HCT116 (cell line): ENCODE measurements at regions not wholly inside any gene's neighbourhood (a gene's known extent, or its start where the extent isn't known, plus 50 kb on each side); places are given as distances from the start of the nearest gene placed in this dataset.

Source experiments
- ATAC-seq: fragments of 200-7000 bp; cut with Tn5 transposase; 2 replicates; pipeline ENCODE4 v1.9.1; 2020; ENCODE audit warnings: mild to moderate bottlenecking, moderate library complexity
- BruUV-seq: library from RNA; stranded (reverse); fragments of 400-500 nt; replicated peaks from 2 replicates; lab custom pipeline; 2021; lab: Mats Ljungman, UMichigan
- CTCF ChIA-PET: fragments of 300-600 bp; sonication (Branson Sonifier 250); formaldehyde crosslinking; loops from one replicate; lab custom pipeline; 2021; ENCODE audit warnings: antibody characterized with exemption; lab: Charles Lee
- POLR2A ChIA-PET: fragments of 300-600, 350-600 bp; sonication (Branson Sonifier 250); formaldehyde crosslinking; loops from one replicate; lab custom pipeline; 2021; ENCODE audit warnings: antibody characterized with exemption; lab: Charles Lee
- RAD21 ChIA-PET, 2 experiments: fragments of 300-600 bp; sonication (Branson Sonifier 250); formaldehyde crosslinking; loops; one replicate each; lab custom pipeline; 2023; ENCODE audit warnings: low total read pairs in 2 of 2; ENCODE audit not compliant: uncharacterized antibody in 2 of 2, unreplicated experiment in 2 of 2, low non-redundant PET in 1 of 2; lab: Charles Lee
- DNase-seq: peaks from one replicate; pipeline ENCODE4 v3.0.0-alpha.2; 2010; ENCODE audit warnings: low read depth, low spot score
- H2AFZ ChIP-seq: fragments of 200-600 bp; shearing (Covaris generic), sonication (generic); 2 replicates; pipeline ENCODE4 v1.6.1; 2017; ENCODE audit warnings: low read depth, mixed run types, mixed read lengths, antibody characterized with exemption, low read length; ENCODE audit not compliant: poor library complexity, severe bottlenecking
- H3K27ac ChIP-seq: 2 replicates; pipeline ENCODE4 v1.5.1; 2012; ENCODE audit warnings: low read depth, low read length
- H3K27me3 ChIP-seq: fragments of 200-600 bp; sonication (generic); 2 replicates; pipeline ENCODE4 v1.6.1; 2016; ENCODE audit warnings: mixed run types, low read length, mixed read lengths; ENCODE audit not compliant: insufficient read depth
- H3K36me3 ChIP-seq, 2 experiments: fragments of 200-500 bp in 1 of 2; fragments of 200-600 bp in 1 of 2; sonication (Bioruptor generic) in 1 of 2; sonication (generic) in 1 of 2; 2 replicates each; pipeline versions ENCODE4 v1.5.1 to v1.6.1; 2014 to 2016; ENCODE audit warnings: low read length in 2 of 2, inconsistent platforms in 1 of 2, mixed read lengths in 1 of 2, mixed run types in 1 of 2; ENCODE audit not compliant: insufficient read depth in 2 of 2, control insufficient read depth in 1 of 2
- H3K4me1 ChIP-seq, 2 experiments: fragments of 200-600 bp in 1 of 2; sonication (generic) in 1 of 2; 2 replicates each; pipeline versions ENCODE4 v1.5.1 to v1.6.1; 2012 to 2017; ENCODE audit warnings: low read length in 2 of 2, inconsistent platforms in 1 of 2, mild to moderate bottlenecking in 1 of 2, mixed read lengths in 1 of 2, mixed run types in 1 of 2, moderate library complexity in 1 of 2; ENCODE audit not compliant: insufficient read depth in 2 of 2, control insufficient read depth in 1 of 2
- H3K4me2 ChIP-seq: fragments of 200-600 bp; sonication (generic); 2 replicates; pipeline ENCODE4 v1.6.1; 2017; ENCODE audit warnings: mixed run types, low read length, mixed read lengths
- H3K4me3 ChIP-seq, 2 experiments: fragments of 200-600 bp in 1 of 2; sonication (generic) in 1 of 2; replicated peaks in 1 of 2; 2 replicates each; pipeline ENCODE4 v1.5.1; 2011 to 2016; ENCODE audit warnings: low read length in 2 of 2, control low read depth in 1 of 2, low read depth in 1 of 2, mild to moderate bottlenecking in 1 of 2, mixed read lengths in 1 of 2, mixed run types in 1 of 2
- H3K79me2 ChIP-seq: fragments of 200-600 bp; sonication (generic); 2 replicates; pipeline ENCODE4 v1.6.1; 2017; ENCODE audit warnings: mild to moderate bottlenecking, mixed run types, low read length, moderate library complexity, mixed read lengths; ENCODE audit not compliant: insufficient read depth
- H3K9ac ChIP-seq: fragments of 200-600 bp; sonication (generic); 2 replicates; pipeline ENCODE4 v1.6.1; 2016; ENCODE audit warnings: low read length, mixed read lengths
- H3K9me2 ChIP-seq: fragments of 200-600 bp; sonication (generic), shearing (Covaris generic); 2 replicates; pipeline ENCODE4 v1.6.1; 2017; ENCODE audit warnings: mixed run types, mild to moderate bottlenecking, moderate library complexity; ENCODE audit not compliant: insufficient read depth
- H3K9me3 ChIP-seq, 2 experiments: fragments of 200-500 bp in 1 of 2; fragments of 200-600 bp in 1 of 2; sonication (Bioruptor generic) in 1 of 2; sonication (generic) in 1 of 2; 2 replicates each; pipeline ENCODE4 v1.6.1; 2014 to 2017; ENCODE audit warnings: low read length in 2 of 2, mixed read lengths in 2 of 2, inconsistent platforms in 1 of 2, low read depth in 1 of 2, mild to moderate bottlenecking in 1 of 2, mixed run types in 1 of 2, moderate library complexity in 1 of 2; ENCODE audit not compliant: control insufficient read depth in 1 of 2, insufficient read depth in 1 of 2
- H4K20me1 ChIP-seq: fragments of 200-600 bp; sonication (generic), shearing (Covaris generic); 2 replicates; pipeline ENCODE4 v1.6.1; 2017; ENCODE audit warnings: mixed run types, mild to moderate bottlenecking, moderate library complexity; ENCODE audit not compliant: insufficient read depth
- CEBPB ChIP-seq: IDR thresholded peaks from 2 replicates; pipeline ENCODE4 v1.6.1; 2012; ENCODE audit warnings: low read depth
- ELF1 ChIP-seq: IDR thresholded peaks from 2 replicates; pipeline ENCODE4 v1.6.1; 2012; ENCODE audit warnings: low read depth, borderline replicate concordance
- EZH2phosphoT487 ChIP-seq: fragments of 200-600 bp; IDR thresholded peaks from 2 replicates; pipeline ENCODE4 v1.6.1; 2018; ENCODE audit warnings: antibody characterized with exemption, borderline replicate concordance
- POLR2AphosphoS5 ChIP-seq: IDR thresholded peaks from 2 replicates; pipeline ENCODE4 v1.6.1; 2011; ENCODE audit warnings: mild to moderate bottlenecking, low read depth, low read length, moderate library complexity
- RAD21 ChIP-seq: IDR thresholded peaks from 2 replicates; pipeline ENCODE4 v1.6.1; 2012; ENCODE audit warnings: low read depth, mild to moderate bottlenecking
- SIN3A ChIP-seq: IDR thresholded peaks from 2 replicates; pipeline ENCODE4 v1.6.1; 2012; ENCODE audit warnings: low read depth
- SP1 ChIP-seq: IDR thresholded peaks from 2 replicates; pipeline ENCODE4 v1.6.1; 2012; ENCODE audit warnings: low read depth
- SRF ChIP-seq: IDR thresholded peaks from 2 replicates; pipeline ENCODE4 v1.6.1; 2012; ENCODE audit warnings: low read depth
- ZNF274 ChIP-seq: fragments of 200-500 bp; sonication (Bioruptor generic); IDR thresholded peaks from 2 replicates; pipeline ENCODE4 v1.6.1; 2014; ENCODE audit warnings: mild to moderate bottlenecking, low read depth, low read length, inconsistent platforms
- intact Hi-C: fragments of 100-400 bp; cut with micrococcal nuclease; formaldehyde crosslinking; loops from 2 replicates; pipeline ENCODE4 v1.10.0; 2022

DNA sequence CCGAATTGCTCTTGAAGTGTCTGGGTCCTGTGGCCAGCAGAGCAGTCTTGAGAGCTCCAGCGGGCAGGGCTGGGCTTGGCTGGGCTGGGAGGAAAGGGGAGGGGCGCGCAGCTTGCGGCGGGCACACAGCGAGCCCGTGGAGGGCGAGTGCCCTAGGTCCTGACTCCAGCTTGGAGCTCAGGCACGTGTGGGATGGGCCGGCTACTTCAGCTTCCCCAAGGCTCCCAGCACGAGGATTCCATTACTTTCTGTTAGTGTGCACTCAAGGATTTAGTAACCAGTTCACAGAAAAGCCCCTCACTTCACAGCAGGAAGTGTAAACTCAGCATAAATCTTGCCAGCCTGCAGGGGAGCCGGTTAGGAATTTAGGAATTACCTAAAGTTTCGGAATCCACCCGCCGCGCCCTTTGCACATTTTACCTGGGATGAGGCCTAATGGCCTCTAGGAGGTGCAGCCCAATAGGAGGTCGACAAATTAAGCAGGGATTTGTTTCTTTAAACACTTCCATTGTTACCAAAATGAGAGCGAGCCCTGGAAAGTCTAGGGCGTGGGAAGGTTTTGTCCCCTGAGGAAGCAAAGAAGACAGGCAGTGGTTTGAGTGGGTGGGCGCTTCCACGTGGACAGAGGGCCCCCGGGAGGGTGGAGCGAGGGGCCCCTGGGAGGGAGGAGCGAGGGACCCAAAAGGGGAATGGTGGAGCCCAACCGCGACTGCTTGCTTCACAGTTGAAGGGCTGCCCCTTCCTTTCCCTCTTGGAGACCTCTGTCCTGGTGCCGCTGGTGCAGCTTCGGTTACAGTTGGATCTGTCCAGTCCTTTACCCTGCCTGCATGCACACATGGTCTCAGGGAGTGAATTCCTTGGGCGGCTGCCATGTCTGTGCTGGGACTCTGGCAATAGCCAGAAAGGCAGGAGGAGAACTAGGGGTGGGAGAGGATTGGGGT lies 93.3 kb downstream of the CTAGE1 start:
- Histone ChIP-seq H3K27me3 (no peaks in the 10 kb centered on the region), H3K4me2 (no peak overlapping the region), H3K4me1 (no peaks in the 10 kb centered on the region), H3K9me3 (no peaks in the 10 kb centered on the region), H2AFZ (no peak overlapping the region), H3K79me2 (no peaks in the 10 kb centered on the region), H3K9me2 (no peaks in the 10 kb centered on the region), H3K4me3 (no peak overlapping the region), H4K20me1 (no peaks in the 10 kb centered on the region), H3K27ac (no peak overlapping the region), H3K36me3 (no peaks in the 10 kb centered on the region), H3K9ac (no peak overlapping the region)
- ChIA-PET RAD21 (no interaction called here), POLR2A (no interaction called here), CTCF (no interaction called here)
- no TSS peak for BruUV-seq
- no peak for TF ChIP-seq SP1
- no peak for TF ChIP-seq POLR2AphosphoS5
- no peak for TF ChIP-seq SRF
- no peak for TF ChIP-seq RAD21
- no peak for TF ChIP-seq ZNF274
- TF ChIP-seq ELF1, result no peak
- no peak for TF ChIP-seq EZH2phosphoT487
- DNase-seq (no peak), ATAC-seq (no peak)
- intact Hi-C loops, result no loop called here

- no TSS peak for BruUV-seq
- no peaks in the 10 kb centered on the region for H4K20me1 ChIP-seq
- H3K4me2 ChIP-seq, result no peak overlapping the region
- intact Hi-C loops, result no loop called here
- H2AFZ ChIP-seq, result no peak overlapping the region
- H3K4me3 ChIP-seq, result no peak overlapping the region
- ChIA-PET RAD21 (no interaction called here), CTCF (no interaction called here), POLR2A (no interaction called here)
- DNase-seq, result no peak
- no peaks in the 10 kb centered on the region for H3K9me2 ChIP-seq
- H3K9ac ChIP-seq, result no peak overlapping the region
- no peak overlapping the region for H3K27ac ChIP-seq
- H3K4me1 ChIP-seq, result no peaks in the 10 kb centered on the region
- no peaks in the 10 kb centered on the region for H3K27me3 ChIP-seq
- H3K9me3 ChIP-seq, result no peaks in the 10 kb centered on the region
- no peak for TF ChIP-seq CEBPB
- no peak for TF ChIP-seq SIN3A
- no peak for ATAC-seq
- H3K79me2 ChIP-seq, result no peaks in the 10 kb centered on the region
- H3K36me3 ChIP-seq, result no peaks in the 10 kb centered on the region
Measured at GRCh38 chr18:22322243-22322691, 95.4 kb downstream of the CTAGE1 start.
